ENCODE measurements at regions not wholly inside any gene's neighbourhood (a gene's known extent, or its start where the extent isn't known, plus 50 kb on each side); places are given as distances from the start of the nearest gene placed in this dataset.
"Not testable (repeated sequence)": the region's sequence is repeated elsewhere in the genome, so short reads cannot be mapped to it uniquely, and the experiment has no call there.

DNA sequence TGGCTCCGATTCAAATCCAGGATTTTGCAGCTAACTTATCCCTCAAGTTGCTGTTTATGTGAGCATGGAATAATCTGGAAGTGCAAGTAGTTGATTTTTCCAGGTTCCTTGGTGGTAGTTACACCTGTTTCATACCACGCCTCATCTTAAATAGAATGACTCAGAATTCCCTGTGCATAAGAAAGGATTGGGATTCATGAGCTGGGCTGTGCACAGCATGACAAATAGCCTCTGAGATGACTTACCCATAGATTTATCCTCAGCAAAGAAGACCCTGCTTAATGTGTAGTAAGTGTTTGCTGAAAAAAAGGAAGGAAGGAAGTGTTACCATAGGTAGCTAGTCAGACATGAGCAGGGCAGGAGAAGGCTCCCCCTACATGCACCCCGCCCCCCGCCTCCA is 777.7 kb upstream of the ADGRL3 start:
- no peak overlapping the region for H2AFZ ChIP-seq (ENCODE audit: low read depth, low read length)
- POLR2A ChIA-PET, result no interaction called here
- BruUV-seq (replicated peaks), result no TSS peak
- peaks cover 4% of the 10 kb centered on the region for H3K9me3 ChIP-seq (replicated peaks; ENCODE audit: control insufficient read depth, insufficient read depth, low read length)
- CTCF ChIA-PET, result no interaction called here
- DNase-seq (ENCODE audit: low read depth, low spot score) (no peak), FAIRE-seq (no peak)
- no peak overlapping the region for H3K4me2 ChIP-seq (ENCODE audit: insufficient read depth, low read length)
- dilution Hi-C loops (cut with MboI; ENCODE audit: extremely low pct_ligation_motif_present, low sequenced_read_pairs) (no loop called here), intact Hi-C loops (cut with micrococcal nuclease) (no loop called here)
- no peak overlapping the region for H3K9ac ChIP-seq (replicated peaks; ENCODE audit: extremely low read depth, insufficient read depth, low read length)
- no peaks in the 10 kb centered on the region for H3K79me2 ChIP-seq (ENCODE audit: control insufficient read depth, insufficient read depth, low read length)
- no peaks in the 10 kb centered on the region for H3K27me3 ChIP-seq (ENCODE audit: control insufficient read depth in 2 of 2, insufficient read depth in 2 of 2, low read length in 2 of 2)
- no peak overlapping the region for H3K4me3 ChIP-seq (replicated peaks in 1 of 3; ENCODE audit: insufficient read depth in 1 of 3, low read depth in 1 of 3, low read length in 3 of 3)
- no peaks in the 10 kb centered on the region for H3K4me1 ChIP-seq (ENCODE audit: control insufficient read depth, extremely low read depth, insufficient read depth, low read length)
- H3K9me1 ChIP-seq (replicated peaks; ENCODE audit: control insufficient read depth, extremely low read depth, insufficient read depth, low read length), result no peaks in the 10 kb centered on the region
- H3K27ac ChIP-seq (ENCODE audit: insufficient read depth, low read depth, low read length), result no peak overlapping the region
- TF ChIP-seq, protein P1, sequence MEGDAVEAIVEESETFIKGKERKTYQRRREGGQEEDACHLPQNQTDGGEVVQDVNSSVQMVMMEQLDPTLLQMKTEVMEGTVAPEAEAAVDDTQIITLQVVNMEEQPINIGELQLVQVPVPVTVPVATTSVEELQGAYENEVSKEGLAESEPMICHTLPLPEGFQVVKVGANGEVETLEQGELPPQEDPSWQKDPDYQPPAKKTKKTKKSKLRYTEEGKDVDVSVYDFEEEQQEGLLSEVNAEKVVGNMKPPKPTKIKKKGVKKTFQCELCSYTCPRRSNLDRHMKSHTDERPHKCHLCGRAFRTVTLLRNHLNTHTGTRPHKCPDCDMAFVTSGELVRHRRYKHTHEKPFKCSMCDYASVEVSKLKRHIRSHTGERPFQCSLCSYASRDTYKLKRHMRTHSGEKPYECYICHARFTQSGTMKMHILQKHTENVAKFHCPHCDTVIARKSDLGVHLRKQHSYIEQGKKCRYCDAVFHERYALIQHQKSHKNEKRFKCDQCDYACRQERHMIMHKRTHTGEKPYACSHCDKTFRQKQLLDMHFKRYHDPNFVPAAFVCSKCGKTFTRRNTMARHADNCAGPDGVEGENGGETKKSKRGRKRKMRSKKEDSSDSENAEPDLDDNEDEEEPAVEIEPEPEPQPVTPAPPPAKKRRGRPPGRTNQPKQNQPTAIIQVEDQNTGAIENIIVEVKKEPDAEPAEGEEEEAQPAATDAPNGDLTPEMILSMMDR (IDR thresholded peaks at IDR 0.05; ENCODE audit: extremely low read depth in 1 of 2, insufficient read depth in 1 of 2, low read depth in 1 of 2, low read length in 2 of 2), result no peak
- TF ChIP-seq EZH2 (IDR thresholded peaks at IDR 0.05; ENCODE audit: borderline replicate concordance, low read depth, low read length, severe bottlenecking) (no peak), POLR2A (IDR thresholded peaks at IDR 0.05; ENCODE audit: low read depth, low read length) (no peak), FOS (IDR thresholded peaks at IDR 0.05; ENCODE audit: borderline replicate concordance, insufficient read depth, low read length) (no peak), POLR2AphosphoS5 (IDR thresholded peaks at IDR 0.05; ENCODE audit: insufficient read depth, low read depth, low read length) (no peak), JUN (IDR thresholded peaks at IDR 0.05; ENCODE audit: borderline replicate concordance, insufficient read depth, insufficient read length, low read depth) (no peak), GATA2 (IDR thresholded peaks at IDR 0.05; ENCODE audit: insufficient read depth, insufficient read length, low read depth, low read length) (no peak), MYC (IDR thresholded peaks at IDR 0.05; ENCODE audit: low read depth, low read length) (no peak)
- TF ChIP-seq, protein P2, sequence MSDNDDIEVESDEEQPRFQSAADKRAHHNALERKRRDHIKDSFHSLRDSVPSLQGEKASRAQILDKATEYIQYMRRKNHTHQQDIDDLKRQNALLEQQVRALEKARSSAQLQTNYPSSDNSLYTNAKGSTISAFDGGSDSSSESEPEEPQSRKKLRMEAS (IDR thresholded peaks at IDR 0.05; ENCODE audit: insufficient read depth, insufficient read length), result no peak
- no peaks in the 10 kb centered on the region for H3K36me3 ChIP-seq (ENCODE audit: control insufficient read depth in 2 of 2, extremely low read depth in 1 of 2, insufficient read depth in 2 of 2, low read length in 2 of 2)
- no peaks in the 10 kb centered on the region for H4K20me1 ChIP-seq (replicated peaks; ENCODE audit: control insufficient read depth, extremely low read depth, insufficient read depth, low read length)

DNA sequence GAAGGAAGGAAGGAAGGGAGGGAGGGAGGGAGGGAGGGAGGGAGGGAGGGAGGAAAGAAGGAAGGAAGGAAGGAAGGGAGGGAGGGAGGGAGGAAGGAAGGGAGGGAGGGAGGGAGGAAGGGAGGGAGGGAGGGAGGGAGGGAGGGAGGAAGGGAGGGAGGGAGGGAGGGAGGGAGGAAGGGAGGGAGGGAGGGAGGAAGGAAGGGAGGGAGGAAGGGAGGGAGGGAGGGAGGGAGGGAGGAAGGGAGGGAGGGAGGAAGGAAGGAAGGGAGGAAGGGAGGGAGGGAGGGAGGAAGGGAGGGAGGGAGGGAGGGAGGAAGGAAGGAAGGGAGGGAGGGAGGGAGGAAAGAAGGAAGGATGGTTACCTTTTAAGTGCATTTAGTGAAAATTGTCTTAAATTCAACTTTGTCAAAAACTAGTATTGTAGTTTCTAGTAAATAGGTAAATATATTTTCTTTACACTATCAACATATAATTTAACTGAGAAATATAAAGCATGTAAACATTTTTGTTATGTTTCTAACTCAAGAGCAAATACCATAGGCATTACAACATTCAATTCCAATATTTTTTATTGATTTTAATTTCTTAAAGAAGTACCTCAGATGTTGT is 776.4 kb upstream of the ADGRL3 start:
- H2AFZ ChIP-seq (ENCODE audit: low read depth, low read length); DNase-seq (ENCODE audit: low read depth, low spot score); H3K27ac ChIP-seq (ENCODE audit: insufficient read depth, low read depth, low read length); H4K20me1 ChIP-seq (replicated peaks; ENCODE audit: control insufficient read depth, extremely low read depth, insufficient read depth, low read length); H3K27me3 ChIP-seq (ENCODE audit: control insufficient read depth in 2 of 2, insufficient read depth in 2 of 2, low read length in 2 of 2); H3K4me2 ChIP-seq (ENCODE audit: insufficient read depth, low read length); dilution Hi-C loops (cut with MboI; ENCODE audit: extremely low pct_ligation_motif_present, low sequenced_read_pairs); BruUV-seq (replicated peaks); H3K9ac ChIP-seq (replicated peaks; ENCODE audit: extremely low read depth, insufficient read depth, low read length); H3K4me3 ChIP-seq (replicated peaks in 1 of 3; ENCODE audit: insufficient read depth in 1 of 3, low read depth in 1 of 3, low read length in 3 of 3); H3K9me1 ChIP-seq (replicated peaks; ENCODE audit: control insufficient read depth, extremely low read depth, insufficient read depth, low read length); intact Hi-C loops (cut with micrococcal nuclease); H3K9me3 ChIP-seq (replicated peaks; ENCODE audit: control insufficient read depth, insufficient read depth, low read length); POLR2A ChIA-PET; CTCF ChIA-PET; H3K79me2 ChIP-seq (ENCODE audit: control insufficient read depth, insufficient read depth, low read length); H3K36me3 ChIP-seq (ENCODE audit: control insufficient read depth in 2 of 2, extremely low read depth in 1 of 2, insufficient read depth in 2 of 2, low read length in 2 of 2); FAIRE-seq; H3K4me1 ChIP-seq (ENCODE audit: control insufficient read depth, extremely low read depth, insufficient read depth, low read length): not testable (repeated sequence)
